ENCODE measurements at regions not wholly inside any gene's neighbourhood (a gene's known extent, or its start where the extent isn't known, plus 50 kb on each side); places are given as distances from the start of the nearest gene placed in this dataset.

GRCh38 chr2:16081316-16082200 lies 141.2 kb downstream of the MYCN start:
- DNase-seq (ENCODE audit: extremely low read depth, low read depth, low spot score): no peak

- DNase-seq (ENCODE audit: extremely low read depth, low read depth, low spot score): no peak
Observed at GRCh38 chr2:16080516-16080915, 140.2 kb downstream of the MYCN start.

- no peak for DNase-seq (ENCODE audit: extremely low read depth, low read depth, low spot score)
Observed at GRCh38 chr2:16080071-16080470, 139.7 kb downstream of the MYCN start.

GRCh38 chr2:16079637-16080036 lies 139.3 kb downstream of the MYCN start:
- DNase-seq (ENCODE audit: extremely low read depth, low read depth, low spot score): no peak

GRCh38 chr2:16077601-16078000 lies 137.3 kb downstream of the MYCN start:
- no peak for DNase-seq (ENCODE audit: extremely low read depth, low read depth, low spot score)

- no peak for DNase-seq (ENCODE audit: extremely low read depth, low read depth, low spot score)
Observed at GRCh38 chr2:16076911-16077310, 136.6 kb downstream of the MYCN start.

GRCh38 chr2:16075045-16076012 lies 135.0 kb downstream of the MYCN start:
- DNase-seq (ENCODE audit: extremely low read depth, low read depth, low spot score): no peak

- no peak for DNase-seq (ENCODE audit: extremely low read depth, low read depth, low spot score)
Observed at GRCh38 chr2:16073921-16074425, 133.6 kb downstream of the MYCN start.

GRCh38 chr2:16073471-16073870 lies 133.1 kb downstream of the MYCN start:
- no peak for DNase-seq (ENCODE audit: extremely low read depth, low read depth, low spot score)

- DNase-seq (ENCODE audit: extremely low read depth, low read depth, low spot score): no peak
Observed at GRCh38 chr2:16072638-16073290, 132.4 kb downstream of the MYCN start.

GRCh38 chr2:16071865-16072637 lies 131.7 kb downstream of the MYCN start:
- DNase-seq (ENCODE audit: extremely low read depth, low read depth, low spot score): no peak

- no peak for DNase-seq (ENCODE audit: extremely low read depth, low read depth, low spot score)
Observed at GRCh38 chr2:16071039-16071864, 130.9 kb downstream of the MYCN start.

GRCh38 chr2:16070648-16070971 lies 130.3 kb downstream of the MYCN start:
- DNase-seq (ENCODE audit: extremely low read depth, low read depth, low spot score): no peak

GRCh38 chr2:16069933-16070647 lies 129.7 kb downstream of the MYCN start:
- no peak for DNase-seq (ENCODE audit: extremely low read depth, low read depth, low spot score)

GRCh38 chr2:16069663-16069932 lies 129.2 kb downstream of the MYCN start:
- no peak for DNase-seq (ENCODE audit: extremely low read depth, low read depth, low spot score)

- DNase-seq (ENCODE audit: extremely low read depth, low read depth, low spot score): no peak
Observed at GRCh38 chr2:16068552-16068940, 128.2 kb downstream of the MYCN start.

- no peak for DNase-seq (ENCODE audit: extremely low read depth, low read depth, low spot score)
Observed at GRCh38 chr2:16067866-16068551, 127.7 kb downstream of the MYCN start.

GRCh38 chr2:16067444-16067843 lies 127.1 kb downstream of the MYCN start:
- DNase-seq (ENCODE audit: extremely low read depth, low read depth, low spot score): no peak

- no peak for DNase-seq (ENCODE audit: extremely low read depth, low read depth, low spot score)
Observed at GRCh38 chr2:16067037-16067406, 126.7 kb downstream of the MYCN start.

Data from glomerular endothelial cell (primary cell).